PC-3 (cell line): ENCODE measurements at regions not wholly inside any gene's neighbourhood (a gene's known extent, or its start where the extent isn't known, plus 50 kb on each side); places are given as distances from the start of the nearest gene placed in this dataset.

ENCODE experiments used
- ATAC-seq: fragments of 200-7000 bp; cut with Tn5 transposase; 2 replicates; pipeline ENCODE4 v1.9.1; 2020; ENCODE audit warnings: mild to moderate bottlenecking, moderate library complexity
- BruUV-seq: library from RNA; stranded (reverse); fragments of 400-500 nt; replicated peaks from 2 replicates; lab custom pipeline; 2021; lab: Mats Ljungman, UMichigan
- CTCF ChIA-PET: fragments of 300-600 bp; sonication (Branson Sonifier 250); formaldehyde crosslinking; loops from one replicate; lab custom pipeline; 2022; ENCODE audit warnings: antibody characterized with exemption; lab: Charles Lee
- POLR2A ChIA-PET: fragments of 300-600 bp; sonication (Branson Sonifier 250); formaldehyde crosslinking; loops from one replicate; lab custom pipeline; 2022; ENCODE audit warnings: antibody characterized with exemption; ENCODE audit not compliant: unreplicated experiment; lab: Charles Lee
- DNase-seq: peaks from one replicate; pipeline ENCODE4 v3.0.0-alpha.2; 2015
- H2AFZ ChIP-seq: fragments of 300-600 bp; sonication (generic); 2 replicates; pipeline ENCODE4 v1.6.0; 2016; ENCODE audit warnings: antibody characterized with exemption, low read length
- H3F3A ChIP-seq: fragments of 300-600 bp; sonication (generic); one replicate; pipeline ENCODE4 v1.6.0; 2017; ENCODE audit warnings: antibody characterized with exemption, low read length, control low read depth, mild to moderate bottlenecking; ENCODE audit not compliant: unreplicated experiment
- H3K27ac ChIP-seq: fragments of 300-600 bp; sonication (generic); 2 replicates; pipeline ENCODE4 v1.5.1; 2016; ENCODE audit warnings: mild to moderate bottlenecking, low read length
- H3K27me3 ChIP-seq: fragments of 300-600 bp; sonication (generic); 2 replicates; pipeline ENCODE4 v1.6.1; 2016; ENCODE audit warnings: low read length, mixed read lengths
- H3K36me3 ChIP-seq: fragments of 300-600 bp; sonication (generic); 2 replicates; pipeline ENCODE4 v1.6.1; 2016; ENCODE audit warnings: low read depth, mixed run types, low read length, mixed read lengths
- H3K4me1 ChIP-seq: fragments of 300-600 bp; sonication (generic); 2 replicates; pipeline ENCODE4 v1.5.1; 2016; ENCODE audit warnings: low read length; ENCODE audit not compliant: insufficient read depth
- H3K4me2 ChIP-seq: fragments of 300-600 bp; sonication (generic); 2 replicates; pipeline ENCODE4 v1.6.0; 2016; ENCODE audit warnings: low read length
- H3K4me3 ChIP-seq: fragments of 300-600 bp; sonication (generic); 2 replicates; pipeline ENCODE4 v1.5.1; 2016; ENCODE audit warnings: mild to moderate bottlenecking, low read length, mixed read lengths
- H3K79me2 ChIP-seq: fragments of 300-600 bp; sonication (generic); 2 replicates; pipeline ENCODE4 v1.6.1; 2017; ENCODE audit warnings: low read length, mixed read lengths
- H3K9ac ChIP-seq: fragments of 300-600 bp; sonication (generic); 2 replicates; pipeline ENCODE4 v1.6.0; 2016; ENCODE audit warnings: mild to moderate bottlenecking, low read length
- H3K9me2 ChIP-seq: fragments of 300-600 bp; sonication (generic); replicated peaks from 2 replicates; pipeline ENCODE4 v1.6.1; 2016; ENCODE audit warnings: mixed run types, low read length, mixed read lengths
- H3K9me3 ChIP-seq: fragments of 300-600 bp; sonication (generic); 2 replicates; pipeline ENCODE4 v1.6.1; 2016; ENCODE audit warnings: low read length, mixed read lengths
- H4K20me1 ChIP-seq: fragments of 300-600 bp; sonication (generic); 2 replicates; pipeline ENCODE4 v1.6.1; 2016; ENCODE audit warnings: low read length, mixed read lengths
- EZH2 ChIP-seq: fragments of 300-600 bp; sonication (generic); IDR thresholded peaks from one replicate; pipeline ENCODE4 v1.6.1; 2017; ENCODE audit warnings: antibody characterized with exemption, mild to moderate bottlenecking, low read length; ENCODE audit not compliant: unreplicated experiment
- EZH2phosphoT487 ChIP-seq: fragments of 300-600 bp; sonication (generic); IDR thresholded peaks from 2 replicates; pipeline ENCODE4 v1.6.1; 2018; ENCODE audit warnings: mild to moderate bottlenecking, antibody characterized with exemption, low read length, borderline replicate concordance
- intact Hi-C: fragments of 100-400 bp; cut with micrococcal nuclease; formaldehyde crosslinking; loops from 2 replicates; pipeline ENCODE4 v1.9.0; 2023
- TF ChIP-seq, protein P1 (sequence below): fragments of 300-600 bp; sonication (generic); conservative IDR thresholded peaks from 2 replicates; pipeline ENCODE4 v1.5.1; 2017; ENCODE audit warnings: antibody characterized with exemption, low read depth, mild to moderate bottlenecking, low read length

DNA sequence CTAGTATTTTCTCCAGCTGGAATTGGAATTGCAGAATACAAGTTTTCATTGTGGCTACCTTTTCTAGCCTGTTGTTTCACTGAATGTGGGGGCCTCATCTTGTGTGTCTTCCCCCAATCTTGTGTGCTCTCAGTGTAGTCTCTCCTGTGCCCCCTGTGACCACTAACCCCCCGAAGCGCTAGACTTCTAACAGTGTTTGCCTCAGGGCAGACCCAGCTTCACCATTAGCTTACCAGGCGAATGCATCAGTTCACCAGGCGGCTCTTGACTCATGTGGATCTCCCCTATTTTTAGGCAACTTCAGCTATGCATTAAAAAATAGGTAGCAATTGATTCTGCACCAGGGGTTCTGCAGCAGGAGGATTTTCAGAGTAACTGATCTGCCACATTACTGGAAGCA lies 376.2 kb upstream of the MEIS1 start:
- no peak for TF ChIP-seq EZH2phosphoT487
- TF ChIP-seq EZH2 = no peak
- TF ChIP-seq, protein P1, sequence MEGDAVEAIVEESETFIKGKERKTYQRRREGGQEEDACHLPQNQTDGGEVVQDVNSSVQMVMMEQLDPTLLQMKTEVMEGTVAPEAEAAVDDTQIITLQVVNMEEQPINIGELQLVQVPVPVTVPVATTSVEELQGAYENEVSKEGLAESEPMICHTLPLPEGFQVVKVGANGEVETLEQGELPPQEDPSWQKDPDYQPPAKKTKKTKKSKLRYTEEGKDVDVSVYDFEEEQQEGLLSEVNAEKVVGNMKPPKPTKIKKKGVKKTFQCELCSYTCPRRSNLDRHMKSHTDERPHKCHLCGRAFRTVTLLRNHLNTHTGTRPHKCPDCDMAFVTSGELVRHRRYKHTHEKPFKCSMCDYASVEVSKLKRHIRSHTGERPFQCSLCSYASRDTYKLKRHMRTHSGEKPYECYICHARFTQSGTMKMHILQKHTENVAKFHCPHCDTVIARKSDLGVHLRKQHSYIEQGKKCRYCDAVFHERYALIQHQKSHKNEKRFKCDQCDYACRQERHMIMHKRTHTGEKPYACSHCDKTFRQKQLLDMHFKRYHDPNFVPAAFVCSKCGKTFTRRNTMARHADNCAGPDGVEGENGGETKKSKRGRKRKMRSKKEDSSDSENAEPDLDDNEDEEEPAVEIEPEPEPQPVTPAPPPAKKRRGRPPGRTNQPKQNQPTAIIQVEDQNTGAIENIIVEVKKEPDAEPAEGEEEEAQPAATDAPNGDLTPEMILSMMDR = no peak
- no peaks in the 10 kb centered on the region for H3K9me3 ChIP-seq
- no peaks in the 10 kb centered on the region for H3K9me2 ChIP-seq
- H4K20me1 ChIP-seq = no peaks in the 10 kb centered on the region
- H3K79me2 ChIP-seq = no peaks in the 10 kb centered on the region
- no peaks in the 10 kb centered on the region for H3K4me1 ChIP-seq
- BruUV-seq = no TSS peak
- no peaks in the 10 kb centered on the region for H3K36me3 ChIP-seq
- ChIA-PET CTCF (interaction anchor here (0.5 kb wide), 1 partner anchor 257 kb away, joined by 9 read pairs; no protein-coding TSS in a partner anchor), POLR2A (no interaction called here)
- no peaks in the 10 kb centered on the region for H3F3A ChIP-seq
- no peak overlapping the region for H3K4me3 ChIP-seq
- DNase-seq (no peak), ATAC-seq (no peak)
- H3K9ac ChIP-seq = no peak overlapping the region
- no peak overlapping the region for H3K4me2 ChIP-seq
- intact Hi-C loops = no loop called here
- H2AFZ ChIP-seq = no peak overlapping the region
- no peak overlapping the region for H3K27ac ChIP-seq
- H3K27me3 ChIP-seq = peaks cover 50% of the 10 kb centered on the region

DNA sequence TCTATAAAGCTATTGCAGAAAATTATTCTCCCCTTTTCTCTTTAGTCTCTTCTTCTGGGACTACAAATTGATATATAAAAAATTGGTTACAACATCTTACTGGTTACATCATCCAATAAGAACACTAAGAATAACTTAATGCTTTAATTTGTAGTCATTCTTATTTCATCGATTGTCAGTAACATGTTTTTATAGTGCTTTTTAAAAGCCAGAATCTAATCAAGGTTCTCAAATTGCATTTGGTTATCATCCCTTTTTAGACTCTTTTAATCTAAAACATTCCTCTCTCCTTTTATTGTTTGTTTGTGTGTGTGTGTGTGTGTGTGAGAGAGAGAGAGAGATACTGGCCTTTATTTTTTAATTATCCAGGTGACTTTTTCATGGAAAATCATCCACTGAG lies 377.1 kb upstream of the MEIS1 start:
- Histone ChIP-seq H3K4me3 (no peak overlapping the region), H3K9me2 (no peaks in the 10 kb centered on the region), H3F3A (no peaks in the 10 kb centered on the region), H3K4me1 (no peaks in the 10 kb centered on the region), H3K79me2 (no peaks in the 10 kb centered on the region), H3K27me3 (peaks cover 50% of the 10 kb centered on the region), H3K36me3 (no peaks in the 10 kb centered on the region), H2AFZ (no peak overlapping the region), H3K4me2 (no peak overlapping the region), H3K9me3 (no peaks in the 10 kb centered on the region), H3K9ac (no peak overlapping the region), H4K20me1 (no peaks in the 10 kb centered on the region), H3K27ac (no peak overlapping the region)
- DNase-seq = no peak
- intact Hi-C loops = no loop called here
- BruUV-seq = no TSS peak
- CTCF ChIA-PET = interaction anchor here (0.5 kb wide), 1 partner anchor 256 kb away, joined by 9 read pairs; no protein-coding TSS in a partner anchor
- TF ChIP-seq, protein P1 = no peak
- no peak for TF ChIP-seq EZH2phosphoT487
- no peak for TF ChIP-seq EZH2
- POLR2A ChIA-PET = no interaction called here
- no peak for ATAC-seq

DNA sequence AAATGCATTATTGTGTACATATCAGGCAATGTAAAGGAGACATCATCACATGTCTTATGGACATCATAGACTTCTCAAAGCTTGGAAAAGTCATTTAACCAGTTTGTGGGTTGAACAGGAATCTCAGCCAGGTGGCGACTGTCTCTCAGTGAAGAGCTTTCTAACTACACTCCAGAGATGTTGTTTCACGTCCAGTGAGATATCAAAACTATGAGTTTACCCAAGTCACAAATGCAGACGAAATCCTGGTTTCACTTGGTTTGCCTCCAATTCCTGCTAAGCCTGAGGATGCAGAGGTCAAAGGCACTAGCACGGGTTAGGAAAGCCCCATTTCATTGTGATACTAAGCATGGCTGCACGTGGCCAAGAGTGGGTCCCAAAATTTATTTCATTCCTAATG lies 384.5 kb upstream of the MEIS1 start:
- intact Hi-C loops = no loop called here
- peaks cover 6% of the 10 kb centered on the region; the same call in 1 of the 2 replicates for H3K27me3 ChIP-seq
- no peaks in the 10 kb centered on the region for H3F3A ChIP-seq
- H3K9ac ChIP-seq = no peak overlapping the region
- H3K36me3 ChIP-seq = no peaks in the 10 kb centered on the region
- no peak overlapping the region for H2AFZ ChIP-seq
- POLR2A ChIA-PET = no interaction called here
- no peaks in the 10 kb centered on the region for H3K79me2 ChIP-seq
- no TSS peak for BruUV-seq
- H3K9me2 ChIP-seq = no peaks in the 10 kb centered on the region
- H3K4me2 ChIP-seq = no peak overlapping the region
- H3K9me3 ChIP-seq = no peaks in the 10 kb centered on the region
- TF ChIP-seq EZH2 = no peak
- TF ChIP-seq EZH2phosphoT487 = no peak
- TF ChIP-seq, protein P1 = no peak
- H3K27ac ChIP-seq = no peak overlapping the region
- DNase-seq (no peak), ATAC-seq (no peak)
- H3K4me1 ChIP-seq = peaks cover 12% of the 10 kb centered on the region; the same call in 1 of the 2 replicates
- CTCF ChIA-PET = no interaction called here
- H3K4me3 ChIP-seq = no peak overlapping the region
- no peaks in the 10 kb centered on the region for H4K20me1 ChIP-seq
